A549 (cell line): ENCODE measurements at regions not wholly inside any gene's neighbourhood (a gene's known extent, or its start where the extent isn't known, plus 50 kb on each side); places are given as distances from the start of the nearest gene placed in this dataset.

Source experiments
- ATAC-seq, 2 experiments: fragments of 200-7000 bp in 1 of 2; fragments of >200 bp in 1 of 2; cut with Nextera tagmentation in 1 of 2; cut with Tn5 transposase in 1 of 2; 3 replicates each; pipeline versions ENCODE4 v1.8.0 to v1.9.1; 2018 to 2020; ENCODE audit warnings: mild to moderate bottlenecking in 1 of 2, moderate library complexity in 1 of 2
- CTCF ChIA-PET: fragments of 300-600 bp; sonication (Branson Sonifier 250); formaldehyde crosslinking; extraction: SDS; loops from one replicate; lab custom pipeline; 2021; ENCODE audit warnings: antibody characterized with exemption, inconsistent platforms; lab: Yijun Ruan, JAX
- POLR2A ChIA-PET: fragments of 350-600 bp; formaldehyde crosslinking; extraction: SDS; loops from one replicate; lab custom pipeline; 2021; ENCODE audit warnings: antibody characterized with exemption, inconsistent platforms; lab: Yijun Ruan, JAX
- DNase-seq, 2 experiments: peaks; one replicate each; pipeline versions ENCODE4 v3.0.0 to v3.0.0-alpha.2; 2011 to 2016; ENCODE audit warnings: low read depth in 1 of 2, low spot score in 1 of 2
- FAIRE-seq: peaks from 2 replicates; lab custom pipeline; 2011; peaks lifted over from hg19 to GRCh38; lab: Jason Lieb, UNC
- H3K27ac ChIP-seq, 2 experiments: fragments of >200 bp; sonication (Bioruptor Twin); formaldehyde crosslinking; 3 replicates each; pipeline ENCODE4 v1.5.1; 2016 to 2017
- H3K4me1 ChIP-seq: fragments of >200 bp; sonication (Bioruptor Twin); formaldehyde crosslinking; 3 replicates; pipeline ENCODE4 v1.6.1; 2016
- H3K4me2 ChIP-seq: fragments of >200 bp; sonication (Bioruptor Twin); formaldehyde crosslinking; 3 replicates; pipeline ENCODE4 v1.6.1; 2016
- H3K4me3 ChIP-seq: fragments of >200 bp; sonication (Bioruptor Twin); formaldehyde crosslinking; 3 replicates; pipeline ENCODE4 v1.5.1; 2016
- H3K9me3 ChIP-seq: fragments of >200 bp; sonication (Bioruptor Twin); formaldehyde crosslinking; 3 replicates; pipeline ENCODE4 v1.6.1; 2016
- ATOH8 ChIP-seq: fragments of 250-450 bp; sonication (Bioruptor Pico); IDR thresholded peaks from 2 replicates; pipeline ENCODE4 v1.5.0; 2020; ENCODE audit warnings: low read depth, mild to moderate bottlenecking, moderate library complexity
- BCL3 ChIP-seq: fragments of >200 bp; sonication (Bioruptor Twin); formaldehyde crosslinking; IDR thresholded peaks from 3 replicates; pipeline ENCODE4 v1.6.1; 2016
- BHLHE40 ChIP-seq: IDR thresholded peaks from 2 replicates; pipeline ENCODE4 v1.6.1; 2012; ENCODE audit warnings: low read depth, low read length, inconsistent platforms
- CBX2 ChIP-seq: fragments of 200-600 bp; sonication (generic); IDR thresholded peaks from 2 replicates; pipeline ENCODE4 v1.6.1; 2016; ENCODE audit warnings: low read depth, mild to moderate bottlenecking, borderline replicate concordance
- CEBPB ChIP-seq, 2 experiments: fragments of >200 bp in 1 of 2; sonication (Bioruptor Twin) in 1 of 2; formaldehyde crosslinking in 1 of 2; IDR thresholded peaks; 2 replicates each; pipeline ENCODE4 v1.6.1; 2012 to 2016
- CTCF ChIP-seq: fragments of >200 bp; sonication (Bioruptor Twin); formaldehyde crosslinking; IDR thresholded peaks from 3 replicates; pipeline ENCODE4 v1.5.1; 2016
- E2F6 ChIP-seq: IDR thresholded peaks from 2 replicates; pipeline ENCODE4 v1.6.1; 2012; ENCODE audit warnings: low read depth, borderline replicate concordance
- EHF ChIP-seq: fragments of 250-450 bp; sonication (Bioruptor Pico); IDR thresholded peaks from 2 replicates; pipeline ENCODE4 v1.5.0; 2020; ENCODE audit warnings: mild to moderate bottlenecking
- EP300 ChIP-seq, 2 experiments: fragments of >200 bp; sonication (Bioruptor Twin); formaldehyde crosslinking; IDR thresholded peaks; 2 replicates in 1 of 2; 3 replicates in 1 of 2; pipeline ENCODE4 v1.6.1; 2016 to 2017
- ESRRA ChIP-seq: fragments of 150-350 bp; IDR thresholded peaks from 2 replicates; pipeline ENCODE4 v1.6.1; 2014; ENCODE audit warnings: mild to moderate bottlenecking, low read length, borderline replicate concordance
- FOSB ChIP-seq: fragments of 250-450 bp; sonication (Bioruptor Pico); IDR thresholded peaks from 2 replicates; pipeline ENCODE4 v1.5.0; 2020; ENCODE audit warnings: mild to moderate bottlenecking, moderate library complexity
- HDAC2 ChIP-seq: fragments of 200-600 bp; sonication (generic); IDR thresholded peaks from 2 replicates; pipeline ENCODE4 v1.6.1; 2016
- HEYL ChIP-seq: fragments of 250-450 bp; sonication (Bioruptor Pico); IDR thresholded peaks from 2 replicates; pipeline ENCODE4 v1.8.0; 2021; ENCODE audit warnings: mild to moderate bottlenecking, moderate library complexity
- HOXA7 ChIP-seq: fragments of 250-450 bp; sonication (Bioruptor Pico); IDR thresholded peaks from 2 replicates; pipeline ENCODE4 v1.5.0; 2020; ENCODE audit warnings: mild to moderate bottlenecking, moderate library complexity
- KDM1A ChIP-seq: fragments of 200-600 bp; sonication (generic); IDR thresholded peaks from 2 replicates; pipeline ENCODE4 v1.6.1; 2016; ENCODE audit warnings: low read depth, mild to moderate bottlenecking
- MAX ChIP-seq: IDR thresholded peaks from 2 replicates; pipeline ENCODE4 v1.6.1; 2012
- MAZ ChIP-seq: fragments of 150-350 bp; IDR thresholded peaks from 2 replicates; pipeline ENCODE4 v1.6.1; 2014; ENCODE audit warnings: antibody characterized with exemption, low read depth, low read length, borderline replicate concordance
- NFE2L2 ChIP-seq: fragments of 150-350 bp; conservative IDR thresholded peaks from 2 replicates; pipeline ENCODE4 v1.6.1; 2014; ENCODE audit warnings: low read length
- NPAS2 ChIP-seq: fragments of 250-450 bp; sonication (Bioruptor Pico); IDR thresholded peaks from 2 replicates; pipeline ENCODE4 v1.8.0; 2022; ENCODE audit warnings: mild to moderate bottlenecking, moderate library complexity, borderline replicate concordance
- POLR2A ChIP-seq: IDR thresholded peaks from 2 replicates; pipeline ENCODE4 v1.6.1; 2012; ENCODE audit warnings: mild to moderate bottlenecking, low read length
- POLR2AphosphoS2 ChIP-seq: conservative IDR thresholded peaks from 2 replicates; pipeline ENCODE4 v1.6.1; 2012; ENCODE audit warnings: low read length, improper control_type of control experiment, inconsistent platforms
- RCOR1 ChIP-seq: fragments of 150-350 bp; IDR thresholded peaks from 2 replicates; pipeline ENCODE4 v1.6.1; 2014; ENCODE audit warnings: antibody characterized with exemption, low read length, low read depth
- USF2 ChIP-seq: fragments of 450-650 bp; IDR thresholded peaks from 2 replicates; pipeline ENCODE4 v1.6.1; 2014; ENCODE audit warnings: antibody characterized with exemption
- WGBS: methylation state at CpG from one replicate; pipeline ENCODE4 v1.1.6; 2017; ENCODE audit errors: missing lambda C conversion rate; 5-methylcytosine and 5-hydroxymethylcytosine counted together

GRCh38 chr4:10288830-10289537, 168.2 kb downstream of the ZNF518B start:
- no peak overlapping the region for H3K4me3 ChIP-seq
- TF ChIP-seq E2F6 (no peak), MAZ (no peak), NFE2L2 (no peak), MAX (no peak), KDM1A (no peak), BHLHE40 (no peak), POLR2AphosphoS2 (no peak), ESRRA (no peak), CTCF (no peak), HOXA7 (no peak), NPAS2 (no peak), USF2 (no peak), HDAC2 (no peak), CBX2 (no peak), HEYL (CRISPR knock-in tag) (no peak)
- TF ChIP-seq, all 56 proteins: peak for 0
- POLR2A ChIA-PET: no interaction called here
- Histone ChIP-seq H3K27ac (no peak overlapping the region), H3K4me2 (no peak overlapping the region), H3K9me3 (no peaks in the 10 kb centered on the region), H3K4me1 (no peaks in the 10 kb centered on the region)
- WGBS: 0% methylated on average over 4 of the region's 4 CpGs
- CTCF ChIA-PET: no interaction called here
- DNase-seq (no peak), ATAC-seq (no peak), FAIRE-seq (no peak)

GRCh38 chr4:10285028-10285427, 168.4 kb upstream of the WDR1 start:
- TF ChIP-seq EP300 (IDR thresholded peaks at IDR 0.05) (no peak), EHF (CRISPR knock-in tag) (no peak), BCL3 (no peak), KDM1A (no peak), MAX (no peak), FOSB (CRISPR knock-in tag) (no peak), CEBPB (IDR thresholded peaks at IDR 0.05) (no peak), POLR2A (no peak), RCOR1 (no peak), ATOH8 (CRISPR knock-in tag) (no peak)
- Histone ChIP-seq H3K4me1 (no peaks in the 10 kb centered on the region), H3K4me2 (no peak overlapping the region), H3K4me3 (no peak overlapping the region), H3K9me3 (no peaks in the 10 kb centered on the region), H3K27ac (no peak overlapping the region)
- POLR2A ChIA-PET: no interaction called here
- FAIRE-seq (no peak), ATAC-seq (no peak), DNase-seq (no peak)
- 4% methylated on average over 3 of the region's 3 CpGs for WGBS
- CTCF ChIA-PET: interaction anchor here (0.7 kb wide), 1 partner anchor 118 kb away, joined by 3 read pairs; no protein-coding TSS in a partner anchor
